Peyer's patch (tissue), 4 donors: ENCODE measurements at regions not wholly inside any gene's neighbourhood (a gene's known extent, or its start where the extent isn't known, plus 50 kb on each side); places are given as distances from the start of the nearest gene placed in this dataset.
"Not testable (repeated sequence)": the region's sequence is repeated elsewhere in the genome, so short reads cannot be mapped to it uniquely, and the experiment has no call there.

Experiments used
- DNase-seq, 3 donors: peaks; one replicate each; pipeline ENCODE4 v3.0.0-alpha.2; 2017 to 2019
- H3K27ac ChIP-seq, 4 donors: fragments of 200-600 bp; sonication (generic); one replicate each; pipeline ENCODE4 v1.5.1; 2016 to 2019
- H3K27me3 ChIP-seq, 2 donors: fragments of 200-600 bp; sonication (generic); one replicate each; pipeline ENCODE4 v1.5.1; 2019
- H3K36me3 ChIP-seq, 3 donors: fragments of 200-600 bp; sonication (generic); one replicate each; pipeline ENCODE4 v1.5.1; 2016 to 2019
- H3K4me1 ChIP-seq, 4 donors: fragments of 200-600 bp; sonication (generic); one replicate each; pipeline ENCODE4 v1.5.1; 2016 to 2019
- H3K4me3 ChIP-seq, 4 donors: fragments of 200-600 bp; sonication (generic); 1 replicate in 3 of 4; 2 replicates in 1 of 4; pipeline ENCODE4 v1.5.1; 2016 to 2019; ENCODE audit warnings: mild to moderate bottlenecking in 1 of 4
- H3K9me3 ChIP-seq, 4 donors: fragments of 200-600 bp; sonication (generic); one replicate each; pipeline ENCODE4 v1.5.1; 2016 to 2019; ENCODE audit warnings: mild to moderate bottlenecking in 1 of 4
- CTCF ChIP-seq, 6 experiments: fragments of 450-650 bp in 4 of 6; fragments of 200-600 bp in 2 of 6; sonication (generic) in 1 of 6; IDR thresholded peaks; one replicate each; pipeline ENCODE4 v1.5.1; 2017 to 2019; ENCODE audit warnings: antibody characterized with exemption in 6 of 6, mild to moderate bottlenecking in 3 of 6, moderate library complexity in 1 of 6
- POLR2A ChIP-seq, 2 donors: fragments of 450-650 bp; IDR thresholded peaks; one replicate each; pipeline ENCODE4 v1.5.1; 2017; ENCODE audit warnings: antibody characterized with exemption in 2 of 2, mild to moderate bottlenecking in 2 of 2, moderate library complexity in 2 of 2

GRCh38 chr10:11691319-11691755, 50.8 kb upstream of the ECHDC3 start:
- H3K27me3 ChIP-seq = no peaks in the 10 kb centered on the region
- no peak overlapping the region for H3K4me3 ChIP-seq
- no peaks in the 10 kb centered on the region for H3K9me3 ChIP-seq
- no peak for DNase-seq
- no peak overlapping the region for H3K27ac ChIP-seq
- H3K36me3 ChIP-seq = no peaks in the 10 kb centered on the region
- peaks cover 0 to 10% (median under 1%) of the 10 kb centered on the region in 4 donors for H3K4me1 ChIP-seq
- TF ChIP-seq POLR2A (IDR thresholded peaks at IDR 0.05) (no peak), CTCF (IDR thresholded peaks at IDR 0.05) (no peak)

- no peaks in the 10 kb centered on the region for H3K36me3 ChIP-seq
- no peaks in the 10 kb centered on the region for H3K9me3 ChIP-seq
- H3K27ac ChIP-seq = no peak overlapping the region
- no peak for TF ChIP-seq CTCF (IDR thresholded peaks at IDR 0.05)
- H3K4me1 ChIP-seq = peaks cover 0 to 12% (median 8%) of the 10 kb centered on the region in 4 donors
- DNase-seq = no peak
- no peak overlapping the region for H3K4me3 ChIP-seq
- H3K27me3 ChIP-seq = no peaks in the 10 kb centered on the region
Measured at GRCh38 chr10:11689945-11690736, 52.0 kb upstream of the ECHDC3 start.

- H3K27me3 ChIP-seq, H3K4me3 ChIP-seq, DNase-seq, H3K9me3 ChIP-seq, H3K36me3 ChIP-seq: not testable (repeated sequence)
- Histone ChIP-seq H3K27ac (peak overlapping the region in 1 of 4 donors; percentile 25), H3K4me1 (peaks cover 0 to 26% (median 16%) of the 10 kb centered on the region in 4 donors)
Measured at GRCh38 chr10:11688448-11688795, 53.8 kb upstream of the ECHDC3 start.

- H3K4me1 ChIP-seq = peaks cover 0 to 26% (median 21%) of the 10 kb centered on the region in 4 donors
- H3K4me3 ChIP-seq = no peak overlapping the region
- no peaks in the 10 kb centered on the region for H3K36me3 ChIP-seq
- peak overlapping the region in 1 of 4 donors; percentile 25 for H3K27ac ChIP-seq
- no peaks in the 10 kb centered on the region for H3K9me3 ChIP-seq
- TF ChIP-seq POLR2A (IDR thresholded peaks at IDR 0.05) = no peak
- TF ChIP-seq CTCF (IDR thresholded peaks at IDR 0.05) = no peak
- H3K27me3 ChIP-seq = no peaks in the 10 kb centered on the region
- no peak for DNase-seq
Measured at GRCh38 chr10:11687779-11688447, 54.3 kb upstream of the ECHDC3 start.

- DNase-seq = no peak
- no peak for TF ChIP-seq CTCF (IDR thresholded peaks at IDR 0.05)
- TF ChIP-seq POLR2A (IDR thresholded peaks at IDR 0.05) = no peak
Measured at GRCh38 chr10:11687357-11687771, 54.8 kb upstream of the ECHDC3 start.

GRCh38 chr10:11685787-11686218, 56.4 kb upstream of the ECHDC3 start:
- H3K27me3 ChIP-seq = no peaks in the 10 kb centered on the region
- DNase-seq = peak; percentile 61 to 95 (median 93)
- no peaks in the 10 kb centered on the region for H3K36me3 ChIP-seq
- TF ChIP-seq CTCF (IDR thresholded peaks at IDR 0.05) (no peak), POLR2A (IDR thresholded peaks at IDR 0.05) (no peak)
- peak overlapping the region; percentile 74 to 89 (median 84) for H3K27ac ChIP-seq
- no peaks in the 10 kb centered on the region for H3K9me3 ChIP-seq
- H3K4me3 ChIP-seq = no peak overlapping the region
- peaks cover 0 to 29% (median 23%) of the 10 kb centered on the region in 4 donors for H3K4me1 ChIP-seq

More at GRCh38 chr10:11687357-11687771, 54.8 kb upstream of the ECHDC3 start:
- Histone ChIP-seq H3K36me3 (no peaks in the 10 kb centered on the region), H3K4me1 (peaks cover 0 to 26% (median 22%) of the 10 kb centered on the region in 4 donors), H3K4me3 (no peak overlapping the region), H3K27me3 (no peaks in the 10 kb centered on the region), H3K9me3 (no peaks in the 10 kb centered on the region), H3K27ac (peak overlapping the region in 1 of 4 donors; percentile 25)
